ENCODE measurements at regions not wholly inside any gene's neighbourhood (a gene's known extent, or its start where the extent isn't known, plus 50 kb on each side); places are given as distances from the start of the nearest gene placed in this dataset.

DNA sequence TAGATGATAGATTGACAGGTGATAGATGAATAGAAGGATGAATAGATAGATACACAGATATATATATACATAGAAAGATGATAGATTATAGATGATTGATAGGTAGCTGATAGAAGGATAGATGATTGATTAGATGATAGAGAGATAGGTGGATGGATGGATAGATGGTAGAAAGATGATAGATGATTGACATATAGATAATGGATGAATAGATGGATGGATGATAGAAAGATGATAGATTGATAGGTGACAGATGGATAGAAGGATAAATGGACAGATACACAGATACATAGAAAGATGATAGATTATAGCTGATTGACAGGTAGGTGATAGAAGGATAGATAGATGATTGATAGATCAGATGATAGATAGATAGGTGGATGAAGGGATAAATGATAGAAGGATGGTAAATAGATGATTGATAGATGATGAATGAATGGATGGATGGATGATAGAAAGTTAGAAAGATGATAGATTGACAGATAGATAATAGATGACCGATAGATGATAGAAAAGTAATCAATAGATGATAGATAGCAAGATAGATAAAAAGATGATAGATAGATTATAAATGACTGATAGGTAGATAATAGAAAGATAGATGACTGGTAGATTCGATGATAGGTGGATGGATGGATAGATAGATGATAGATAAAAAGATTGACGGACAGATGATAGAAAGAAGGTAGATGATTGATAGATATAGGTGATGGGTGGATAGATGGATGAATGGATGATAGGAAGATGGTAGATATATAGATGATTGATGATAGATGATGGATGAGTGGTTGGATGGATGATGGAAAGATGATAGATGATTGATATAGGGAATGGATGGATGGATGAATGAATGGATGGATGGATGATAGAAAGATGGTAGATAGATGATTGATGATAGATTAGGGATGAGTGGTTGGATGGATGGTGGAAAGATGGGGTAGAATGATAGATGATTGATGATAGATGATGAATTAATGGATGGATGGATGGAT lies 80.4 kb downstream of the MICALL2 start:
- no peak for TF ChIP-seq POLR2A (IDR thresholded peaks at IDR 0.05; ENCODE audit: low read depth, low read length)
- TF ChIP-seq POLR2AphosphoS5 (IDR thresholded peaks at IDR 0.05; ENCODE audit: low read depth, low read length), result no peak
- TF ChIP-seq SPI1 (IDR thresholded peaks at IDR 0.05; ENCODE audit: low read depth, low read length), result no peak
- TF ChIP-seq POU2F2 (IDR thresholded peaks at IDR 0.05; ENCODE audit: low read depth, low read length), result no peak

Measured in GM12891 (cell line).